Keratinocyte (primary cell): ENCODE measurements at regions not wholly inside any gene's neighbourhood (a gene's known extent, or its start where the extent isn't known, plus 50 kb on each side); places are given as distances from the start of the nearest gene placed in this dataset.

Experiments
- DNase-seq: peaks from one replicate; pipeline ENCODE4 v3.0.0-alpha.2; 2011; ENCODE audit warnings: low read depth, missing footprints, low spot score
- FAIRE-seq: peaks from 2 replicates; lab custom pipeline; 2011; peaks lifted over from hg19 to GRCh38; lab: Jason Lieb, UNC
- H2AFZ ChIP-seq: 2 replicates; pipeline ENCODE4 v1.6.0; 2012; ENCODE audit warnings: low read length, control low read depth, inconsistent platforms; ENCODE audit not compliant: control insufficient read depth
- H3K27ac ChIP-seq: 2 replicates; pipeline ENCODE4 v1.5.1; 2011; ENCODE audit warnings: low read length; ENCODE audit not compliant: control insufficient read depth, insufficient read depth
- H3K27me3 ChIP-seq: 3 replicates; pipeline ENCODE4 v1.6.0; 2011; ENCODE audit warnings: low read length; ENCODE audit not compliant: control insufficient read depth, insufficient read depth; ENCODE audit errors: extremely low read depth
- H3K36me3 ChIP-seq, 2 experiments: 2 replicates in 1 of 2; 3 replicates in 1 of 2; pipeline ENCODE4 v1.5.1; 2011; ENCODE audit warnings: low read length in 2 of 2, mild to moderate bottlenecking in 1 of 2; ENCODE audit not compliant: control insufficient read depth in 2 of 2, insufficient read depth in 2 of 2; ENCODE audit errors: extremely low read depth in 1 of 2
- H3K4me1 ChIP-seq: 3 replicates; pipeline ENCODE4 v1.5.1; 2011; ENCODE audit warnings: low read length; ENCODE audit not compliant: control insufficient read depth, insufficient read depth; ENCODE audit errors: extremely low read depth
- H3K4me2 ChIP-seq: 3 replicates; pipeline ENCODE4 v1.6.0; 2011; ENCODE audit warnings: low read depth, low read length; ENCODE audit not compliant: control insufficient read depth, insufficient read depth; ENCODE audit errors: extremely low read depth
- H3K4me3 ChIP-seq, 3 experiments: fragments of 200-600 bp in 1 of 3; sonication (generic) in 1 of 3; 2 replicates in 2 of 3; 3 replicates in 1 of 3; pipeline ENCODE4 v1.5.1; 2011 to 2016; ENCODE audit warnings: low read length in 3 of 3, mild to moderate bottlenecking in 3 of 3, control low read depth in 2 of 3, inconsistent platforms in 1 of 3, low read depth in 1 of 3, mixed read lengths in 1 of 3, mixed run types in 1 of 3, moderate library complexity in 1 of 3; ENCODE audit not compliant: control insufficient read depth in 2 of 3, insufficient read depth in 2 of 3; ENCODE audit errors: extremely low read depth in 1 of 3
- H3K79me2 ChIP-seq: 2 replicates; pipeline ENCODE4 v1.6.0; 2012; ENCODE audit warnings: low read length; ENCODE audit not compliant: control insufficient read depth, insufficient read depth
- H3K9ac ChIP-seq: 3 replicates; pipeline ENCODE4 v1.6.0; 2011; ENCODE audit warnings: low read length; ENCODE audit not compliant: control insufficient read depth, insufficient read depth; ENCODE audit errors: extremely low read depth
- H3K9me1 ChIP-seq: 3 replicates; pipeline ENCODE4 v1.6.0; 2011; ENCODE audit warnings: low read length; ENCODE audit not compliant: control insufficient read depth, insufficient read depth; ENCODE audit errors: extremely low read depth
- H3K9me3 ChIP-seq: 2 replicates; pipeline ENCODE4 v1.5.1; 2012; ENCODE audit warnings: low read depth, low read length; ENCODE audit not compliant: control insufficient read depth
- H4K20me1 ChIP-seq: 3 replicates; pipeline ENCODE4 v1.6.0; 2011; ENCODE audit warnings: low read length; ENCODE audit not compliant: control insufficient read depth, insufficient read depth; ENCODE audit errors: extremely low read depth
- CTCF ChIP-seq, 3 experiments: IDR thresholded peaks in 1 of 3; conservative IDR thresholded peaks in 1 of 3; optimal IDR thresholded peaks in 1 of 3; 2 replicates in 2 of 3; 3 replicates in 1 of 3; pipeline versions ENCODE3 to v1.5.1; 2011; ENCODE audit warnings: low read length in 3 of 3, mild to moderate bottlenecking in 3 of 3, moderate library complexity in 2 of 3, control low read depth in 1 of 3, inconsistent platforms in 1 of 3; ENCODE audit not compliant: insufficient read depth in 2 of 3; ENCODE audit errors: extremely low read depth in 1 of 3
- EZH2 ChIP-seq: IDR thresholded peaks from one replicate; pipeline ENCODE4 v1.6.1; 2012; ENCODE audit warnings: inconsistent platforms, mild to moderate bottlenecking, low read length, moderate library complexity
- dilution Hi-C: fragments of 300-500 bp; cut with MboI; formaldehyde crosslinking; loops from one replicate; pipeline ENCODE4 v1.7.0; 2020; ENCODE audit warnings: low sequenced_read_pairs; ENCODE audit not compliant: extremely low pct_ligation_motif_present

GRCh38 chr18:40341701-40342100 lies 1613.3 kb upstream of the PIK3C3 start:
- Histone ChIP-seq H3K9ac (no peak overlapping the region), H3K4me1 (no peaks in the 10 kb centered on the region), H3K9me3 (no peaks in the 10 kb centered on the region), H3K9me1 (no peaks in the 10 kb centered on the region), H3K27me3 (no peaks in the 10 kb centered on the region), H3K4me3 (no peak overlapping the region), H2AFZ (no peak overlapping the region), H4K20me1 (no peaks in the 10 kb centered on the region), H3K27ac (no peak overlapping the region), H3K36me3 (no peaks in the 10 kb centered on the region), H3K4me2 (no peak overlapping the region), H3K79me2 (no peaks in the 10 kb centered on the region)
- TF ChIP-seq CTCF (optimal IDR thresholded peaks at IDR 0.05 in 1 of 3, IDR thresholded peaks at IDR 0.05 in 1 of 3, conservative IDR thresholded peaks at IDR 0.05 in 1 of 3; ENCODE audit: extremely low read depth in 1 of 3, insufficient read depth in 2 of 3, low read length in 3 of 3) = no peak
- TF ChIP-seq EZH2 = no peak
- no peak for DNase-seq
- no peak for FAIRE-seq
- dilution Hi-C loops = no loop called here

- Histone ChIP-seq H3K27ac (no peak overlapping the region), H3K79me2 (no peaks in the 10 kb centered on the region), H3K4me1 (no peaks in the 10 kb centered on the region), H4K20me1 (no peaks in the 10 kb centered on the region), H3K36me3 (no peaks in the 10 kb centered on the region), H3K27me3 (no peaks in the 10 kb centered on the region), H3K9me3 (no peaks in the 10 kb centered on the region), H3K4me2 (no peak overlapping the region), H3K4me3 (no peak overlapping the region), H3K9ac (no peak overlapping the region), H3K9me1 (no peaks in the 10 kb centered on the region), H2AFZ (no peak overlapping the region)
- FAIRE-seq (no peak), DNase-seq (no peak)
- dilution Hi-C loops = no loop called here
- TF ChIP-seq CTCF (optimal IDR thresholded peaks at IDR 0.05 in 1 of 3, IDR thresholded peaks at IDR 0.05 in 1 of 3, conservative IDR thresholded peaks at IDR 0.05 in 1 of 3; ENCODE audit: extremely low read depth in 1 of 3, insufficient read depth in 2 of 3, low read length in 3 of 3) (no peak), EZH2 (no peak)
Observed at GRCh38 chr18:40338284-40338683, 1616.8 kb upstream of the PIK3C3 start.
